NB4 (cell line): ENCODE measurements at regions not wholly inside any gene's neighbourhood (a gene's known extent, or its start where the extent isn't known, plus 50 kb on each side); places are given as distances from the start of the nearest gene placed in this dataset.

ENCODE experiments used
- DNase-seq: peaks from one replicate; pipeline ENCODE4 v3.0.0; 2010; ENCODE audit warnings: low read depth
- H3K4me3 ChIP-seq: one replicate; pipeline ENCODE4 v1.5.1; 2011; ENCODE audit warnings: mild to moderate bottlenecking, low read depth, low read length, moderate library complexity
- MYC ChIP-seq: IDR thresholded peaks from 2 replicates; pipeline ENCODE4 v1.6.1; 2011; ENCODE audit warnings: low read depth, low read length
- POLR2A ChIP-seq: IDR thresholded peaks from 2 replicates; pipeline ENCODE4 v1.6.1; 2011; ENCODE audit warnings: mild to moderate bottlenecking; ENCODE audit not compliant: insufficient read length; ENCODE audit errors: extremely low read depth
- TF ChIP-seq, protein P1 (sequence below): IDR thresholded peaks from 2 replicates; pipeline ENCODE4 v1.6.1; 2011; ENCODE audit warnings: low read depth, low read length
- TF ChIP-seq, protein P2 (sequence below): IDR thresholded peaks from one replicate; pipeline ENCODE4 v1.5.1; 2012; ENCODE audit warnings: low read depth, low read length

DNA sequence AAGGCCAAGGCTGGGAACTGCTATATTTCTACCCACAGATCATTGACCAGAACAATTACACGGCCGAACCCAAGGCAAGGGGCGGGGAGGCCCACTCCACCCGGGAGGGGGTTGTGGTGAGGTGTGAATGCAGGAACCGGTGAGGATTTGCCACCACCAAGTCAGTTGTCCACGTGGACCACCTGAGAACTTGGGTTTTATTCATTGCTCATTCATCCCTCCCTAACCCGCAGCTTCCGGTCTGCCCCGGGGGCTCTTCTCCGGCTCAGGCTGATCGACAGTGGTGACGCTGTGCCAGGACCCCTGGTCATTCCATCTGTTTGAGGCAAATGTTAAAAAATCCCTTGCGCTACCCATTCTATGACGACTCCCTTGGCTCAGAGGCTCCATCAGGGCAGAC, 127.7 kb upstream of the RTL1 start:
- DNase-seq: peak; percentile 8
- H3K4me3 ChIP-seq: no peak overlapping the region
- TF ChIP-seq, protein P1, sequence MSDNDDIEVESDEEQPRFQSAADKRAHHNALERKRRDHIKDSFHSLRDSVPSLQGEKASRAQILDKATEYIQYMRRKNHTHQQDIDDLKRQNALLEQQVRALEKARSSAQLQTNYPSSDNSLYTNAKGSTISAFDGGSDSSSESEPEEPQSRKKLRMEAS: no peak
- TF ChIP-seq MYC (no peak), POLR2A (no peak)
- TF ChIP-seq, protein P2, sequence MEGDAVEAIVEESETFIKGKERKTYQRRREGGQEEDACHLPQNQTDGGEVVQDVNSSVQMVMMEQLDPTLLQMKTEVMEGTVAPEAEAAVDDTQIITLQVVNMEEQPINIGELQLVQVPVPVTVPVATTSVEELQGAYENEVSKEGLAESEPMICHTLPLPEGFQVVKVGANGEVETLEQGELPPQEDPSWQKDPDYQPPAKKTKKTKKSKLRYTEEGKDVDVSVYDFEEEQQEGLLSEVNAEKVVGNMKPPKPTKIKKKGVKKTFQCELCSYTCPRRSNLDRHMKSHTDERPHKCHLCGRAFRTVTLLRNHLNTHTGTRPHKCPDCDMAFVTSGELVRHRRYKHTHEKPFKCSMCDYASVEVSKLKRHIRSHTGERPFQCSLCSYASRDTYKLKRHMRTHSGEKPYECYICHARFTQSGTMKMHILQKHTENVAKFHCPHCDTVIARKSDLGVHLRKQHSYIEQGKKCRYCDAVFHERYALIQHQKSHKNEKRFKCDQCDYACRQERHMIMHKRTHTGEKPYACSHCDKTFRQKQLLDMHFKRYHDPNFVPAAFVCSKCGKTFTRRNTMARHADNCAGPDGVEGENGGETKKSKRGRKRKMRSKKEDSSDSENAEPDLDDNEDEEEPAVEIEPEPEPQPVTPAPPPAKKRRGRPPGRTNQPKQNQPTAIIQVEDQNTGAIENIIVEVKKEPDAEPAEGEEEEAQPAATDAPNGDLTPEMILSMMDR: no peak

GRCh38 chr14:101031721-101032120, 128.2 kb upstream of the RTL1 start:
- H3K4me3 ChIP-seq: no peak overlapping the region
- DNase-seq: no peak
- TF ChIP-seq POLR2A (no peak), MYC (no peak)
- TF ChIP-seq, protein P2: no peak
- TF ChIP-seq, protein P1: no peak

DNA sequence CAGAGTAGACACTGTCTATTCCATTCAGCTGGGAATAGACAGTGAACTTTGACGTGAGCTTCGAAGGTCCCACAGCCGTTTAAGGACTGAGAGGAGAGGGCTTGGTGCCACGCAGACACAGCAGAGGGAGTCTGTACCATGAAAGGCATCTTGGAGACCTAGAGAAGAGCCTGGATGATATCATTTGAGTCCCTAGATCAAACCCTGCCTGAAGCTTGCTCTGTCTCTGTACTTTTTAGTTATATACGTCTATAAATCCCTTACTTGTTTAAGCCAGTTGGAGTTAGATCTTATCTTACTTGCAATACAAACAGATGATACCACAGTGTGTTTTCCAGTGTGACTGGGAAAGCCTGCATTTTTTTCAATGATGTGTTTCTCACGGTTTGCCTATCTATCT, 128.9 kb upstream of the RTL1 start:
- TF ChIP-seq POLR2A (no peak), MYC (no peak)
- TF ChIP-seq, protein P1: no peak
- TF ChIP-seq, protein P2: no peak
- DNase-seq: no peak

DNA sequence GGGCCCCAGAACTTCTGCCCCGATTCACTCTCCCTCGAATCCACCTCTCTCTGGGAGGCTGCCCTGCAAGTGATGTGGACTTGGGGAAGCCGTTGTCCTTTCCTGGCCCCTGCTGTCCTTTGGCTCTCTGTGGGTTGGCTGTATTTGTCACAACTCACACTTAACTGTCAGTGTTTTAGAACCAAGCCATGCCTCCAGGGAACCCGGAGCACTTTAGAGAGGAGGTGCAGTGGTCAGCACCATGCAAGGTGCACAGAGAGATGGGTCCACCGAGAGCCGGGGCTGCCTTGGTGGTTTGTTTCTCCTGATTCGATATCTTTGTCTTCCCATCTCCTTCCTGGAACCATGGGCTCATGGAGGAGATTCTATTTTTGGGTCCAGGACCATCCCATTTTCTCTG, 129.5 kb upstream of the RTL1 start:
- no peak overlapping the region for H3K4me3 ChIP-seq
- no peak for DNase-seq
- TF ChIP-seq POLR2A: no peak
- no peak for TF ChIP-seq MYC
- TF ChIP-seq, protein P2: no peak
- TF ChIP-seq, protein P1: no peak

More for the DNA sequence above, 128.9 kb upstream of the RTL1 start:
- H3K4me3 ChIP-seq: no peak overlapping the region

GRCh38 chr14:101033446-101034165, 130.1 kb upstream of the RTL1 start:
- no peak for DNase-seq
- no peak overlapping the region for H3K4me3 ChIP-seq
- TF ChIP-seq, protein P2: no peak
- TF ChIP-seq, protein P1: no peak
- no peak for TF ChIP-seq POLR2A

DNA sequence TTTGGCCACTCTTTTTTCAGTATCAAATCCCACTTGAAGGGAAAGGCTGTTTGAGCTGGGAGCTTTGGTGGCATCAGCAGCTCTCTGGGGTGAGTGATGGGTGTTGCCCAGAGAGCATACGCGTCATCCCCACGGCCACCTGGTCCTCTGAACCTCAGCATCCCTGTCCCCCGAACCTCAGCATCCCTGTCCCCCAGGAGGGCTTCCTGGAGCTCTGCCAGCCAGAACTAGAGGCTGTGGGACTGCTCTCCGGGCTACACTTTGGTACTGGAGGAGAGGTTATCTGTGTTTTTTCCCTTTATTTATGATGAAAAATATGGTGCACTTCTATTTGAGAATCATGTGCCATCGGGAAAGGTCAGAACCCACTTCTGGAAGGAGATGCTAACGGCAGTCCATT, 131.5 kb upstream of the RTL1 start:
- H3K4me3 ChIP-seq: no peak overlapping the region
- no peak for DNase-seq

More for the DNA sequence above, 131.5 kb upstream of the RTL1 start:
- TF ChIP-seq POLR2A (no peak), MYC (no peak)
- TF ChIP-seq, protein P1: no peak
- TF ChIP-seq, protein P2: no peak
